ENCODE measurements at regions not wholly inside any gene's neighbourhood (a gene's known extent, or its start where the extent isn't known, plus 50 kb on each side); places are given as distances from the start of the nearest gene placed in this dataset.

DNA sequence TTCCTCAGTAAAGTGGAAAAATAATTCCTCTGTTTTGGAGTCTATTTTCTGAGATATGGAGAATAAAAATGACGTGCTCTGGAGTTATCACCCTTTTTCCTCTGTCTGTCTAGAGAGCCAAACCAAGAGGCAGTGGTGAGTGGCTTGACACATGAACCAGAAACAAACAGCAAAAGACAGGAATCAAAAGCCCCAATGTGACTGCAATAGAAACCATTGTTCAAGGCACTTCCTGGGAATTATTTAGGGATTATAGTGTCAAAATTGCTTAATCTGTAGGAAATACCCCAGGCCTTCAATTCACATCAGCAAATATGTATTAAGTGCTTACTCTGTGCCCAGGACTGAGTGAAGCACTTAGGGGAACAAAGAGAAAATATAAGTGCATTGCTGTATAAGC is 560.4 kb upstream of the JAG1 start:
- H3K36me3 ChIP-seq: no peaks in the 10 kb centered on the region
- TF ChIP-seq POLR2AphosphoS5 (IDR thresholded peaks at IDR 0.05) (no peak), POLR2A (IDR thresholded peaks at IDR 0.05) (no peak), EP300 (IDR thresholded peaks at IDR 0.05) (no peak)
- TF ChIP-seq, protein P1, sequence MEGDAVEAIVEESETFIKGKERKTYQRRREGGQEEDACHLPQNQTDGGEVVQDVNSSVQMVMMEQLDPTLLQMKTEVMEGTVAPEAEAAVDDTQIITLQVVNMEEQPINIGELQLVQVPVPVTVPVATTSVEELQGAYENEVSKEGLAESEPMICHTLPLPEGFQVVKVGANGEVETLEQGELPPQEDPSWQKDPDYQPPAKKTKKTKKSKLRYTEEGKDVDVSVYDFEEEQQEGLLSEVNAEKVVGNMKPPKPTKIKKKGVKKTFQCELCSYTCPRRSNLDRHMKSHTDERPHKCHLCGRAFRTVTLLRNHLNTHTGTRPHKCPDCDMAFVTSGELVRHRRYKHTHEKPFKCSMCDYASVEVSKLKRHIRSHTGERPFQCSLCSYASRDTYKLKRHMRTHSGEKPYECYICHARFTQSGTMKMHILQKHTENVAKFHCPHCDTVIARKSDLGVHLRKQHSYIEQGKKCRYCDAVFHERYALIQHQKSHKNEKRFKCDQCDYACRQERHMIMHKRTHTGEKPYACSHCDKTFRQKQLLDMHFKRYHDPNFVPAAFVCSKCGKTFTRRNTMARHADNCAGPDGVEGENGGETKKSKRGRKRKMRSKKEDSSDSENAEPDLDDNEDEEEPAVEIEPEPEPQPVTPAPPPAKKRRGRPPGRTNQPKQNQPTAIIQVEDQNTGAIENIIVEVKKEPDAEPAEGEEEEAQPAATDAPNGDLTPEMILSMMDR (IDR thresholded peaks at IDR 0.05): no peak
- no peak for ATAC-seq
- no peaks in the 10 kb centered on the region for H3K9me3 ChIP-seq
- H3K4me3 ChIP-seq: no peak overlapping the region
- peaks cover 0 to 7% (median 0%) of the 10 kb centered on the region in 3 donors for H3K4me1 ChIP-seq
- 43 to 50% methylated on average over 1 of the region's 1 CpG for WGBS, 2 donors (ENCODE audit: low coverage in 1 of 2)
- H3K27ac ChIP-seq: no peak overlapping the region
- no peaks in the 10 kb centered on the region for H3K27me3 ChIP-seq

DNA sequence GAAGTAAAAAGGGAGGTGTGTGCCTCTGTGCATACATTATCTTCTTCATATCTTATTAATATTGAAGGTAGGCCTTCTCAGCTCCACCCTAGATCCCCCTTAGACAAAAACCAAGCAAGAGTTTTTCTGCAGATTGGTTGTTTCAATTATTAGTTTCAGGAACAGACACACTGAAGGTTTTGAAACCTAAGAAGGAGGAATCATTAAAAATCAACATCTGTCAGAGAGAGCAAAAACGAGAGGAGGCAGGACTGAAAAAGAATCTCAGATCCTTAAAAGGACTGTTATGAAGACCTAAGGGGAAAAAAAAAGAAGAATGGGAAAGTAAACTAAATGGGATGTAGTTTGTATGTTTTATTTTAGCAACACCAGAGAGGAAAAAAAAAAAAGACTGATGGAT is 560.8 kb upstream of the JAG1 start:
- Histone ChIP-seq H3K4me3 (no peak overlapping the region), H3K27me3 (no peaks in the 10 kb centered on the region), H3K9me3 (no peaks in the 10 kb centered on the region), H3K27ac (no peak overlapping the region), H3K4me1 (peaks cover 0 to 6% (median 0%) of the 10 kb centered on the region in 3 donors), H3K36me3 (no peaks in the 10 kb centered on the region)
- TF ChIP-seq, protein P1 (IDR thresholded peaks at IDR 0.05): no peak
- TF ChIP-seq POLR2AphosphoS5 (IDR thresholded peaks at IDR 0.05): no peak
- TF ChIP-seq POLR2A (IDR thresholded peaks at IDR 0.05): no peak
- TF ChIP-seq EP300 (IDR thresholded peaks at IDR 0.05): no peak
- 14 to 47% methylated on average over 1 of the region's 1 CpG for WGBS, 2 donors (ENCODE audit: low coverage in 1 of 2)
- no peak for ATAC-seq

DNA sequence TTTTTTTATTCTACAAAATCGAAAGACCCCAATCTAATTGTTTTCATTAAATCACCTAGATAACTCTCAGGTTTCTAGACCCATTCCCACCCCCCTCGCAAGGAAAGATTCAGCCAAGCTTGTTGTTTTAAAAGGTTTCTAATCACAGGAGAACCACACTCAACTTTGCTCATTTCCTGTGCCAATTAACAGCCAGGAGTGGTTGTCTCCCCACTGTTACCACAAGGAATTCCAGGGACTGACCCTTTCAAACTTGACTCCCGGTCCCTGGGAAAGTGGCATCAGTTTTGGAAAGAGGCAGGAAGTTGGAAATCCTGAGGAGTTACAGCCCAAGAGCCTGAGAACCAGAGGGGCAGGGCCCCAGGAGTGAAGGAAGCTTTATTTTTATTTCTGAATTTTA is 561.3 kb upstream of the JAG1 start:
- Histone ChIP-seq H3K27ac (no peak overlapping the region), H3K36me3 (no peaks in the 10 kb centered on the region), H3K4me1 (peaks cover 0 to 1% (median 0%) of the 10 kb centered on the region in 3 donors), H3K4me3 (no peak overlapping the region), H3K9me3 (no peaks in the 10 kb centered on the region), H3K27me3 (no peaks in the 10 kb centered on the region)
- TF ChIP-seq EP300 (IDR thresholded peaks at IDR 0.05) (no peak), POLR2AphosphoS5 (IDR thresholded peaks at IDR 0.05) (no peak), POLR2A (IDR thresholded peaks at IDR 0.05) (no peak)
- TF ChIP-seq, protein P1 (IDR thresholded peaks at IDR 0.05): no peak
- ATAC-seq: no peak
- 50 to 55% methylated on average over 3 of the region's 3 CpGs for WGBS, 2 donors (ENCODE audit: low coverage in 1 of 2)

DNA sequence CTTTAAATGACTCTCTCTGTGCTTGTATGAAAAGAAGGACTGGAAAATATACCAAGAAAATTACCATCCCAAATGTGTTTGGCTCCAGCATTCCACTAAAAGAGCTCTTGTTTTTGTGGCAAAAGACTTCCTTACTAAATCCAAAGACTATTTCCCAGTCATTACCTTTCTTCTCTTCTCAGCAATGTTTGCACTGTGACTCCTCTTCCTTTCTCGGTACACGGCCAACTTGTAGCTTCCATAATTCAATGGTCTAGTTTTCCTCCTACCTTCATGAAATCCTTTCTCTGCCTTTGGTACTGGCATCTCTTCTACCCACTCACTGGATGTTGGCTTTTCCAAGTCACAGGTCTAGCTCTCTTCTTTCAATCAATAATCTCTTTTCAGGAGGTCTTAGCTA is 568.5 kb upstream of the JAG1 start:
- Histone ChIP-seq H3K4me1 (no peaks in the 10 kb centered on the region), H3K27ac (no peak overlapping the region), H3K27me3 (no peaks in the 10 kb centered on the region), H3K36me3 (no peaks in the 10 kb centered on the region), H3K4me3 (no peak overlapping the region), H3K9me3 (no peaks in the 10 kb centered on the region)
- ATAC-seq: no peak
- TF ChIP-seq, protein P1 (IDR thresholded peaks at IDR 0.05): no peak
- TF ChIP-seq POLR2AphosphoS5 (IDR thresholded peaks at IDR 0.05) (no peak), POLR2A (IDR thresholded peaks at IDR 0.05) (no peak), EP300 (IDR thresholded peaks at IDR 0.05) (no peak)
- WGBS, 2 donors (ENCODE audit: low coverage in 1 of 2): 100% methylated on average over 2 of the region's 2 CpGs

DNA sequence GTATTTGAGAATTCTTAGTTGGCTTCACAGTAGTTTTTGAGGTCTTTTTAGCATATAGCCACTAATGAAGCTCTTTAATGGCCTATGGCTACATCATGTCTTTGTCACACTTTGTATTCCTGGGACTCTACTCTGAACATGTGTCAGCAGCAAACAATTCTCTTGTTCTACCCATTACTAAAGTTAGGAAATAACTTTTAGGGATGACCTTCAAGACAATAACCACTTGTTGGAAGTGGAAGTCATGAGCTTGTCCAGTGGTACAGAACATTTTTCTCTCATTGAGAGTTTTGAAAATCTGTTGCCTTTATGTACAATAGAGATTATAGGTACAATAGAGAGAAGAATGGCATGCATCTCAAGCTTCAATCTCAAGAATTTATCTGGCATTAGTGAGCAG is 571.6 kb upstream of the JAG1 start:
- Histone ChIP-seq H3K27ac (no peak overlapping the region), H3K4me1 (peaks cover 0 to 5% (median 0%) of the 10 kb centered on the region in 3 donors), H3K4me3 (no peak overlapping the region), H3K36me3 (no peaks in the 10 kb centered on the region), H3K9me3 (no peaks in the 10 kb centered on the region), H3K27me3 (peaks cover 6% of the 10 kb centered on the region)
- no peak for ATAC-seq
- TF ChIP-seq, protein P1 (IDR thresholded peaks at IDR 0.05): no peak
- TF ChIP-seq POLR2AphosphoS5 (IDR thresholded peaks at IDR 0.05) (no peak), EP300 (IDR thresholded peaks at IDR 0.05) (no peak), POLR2A (IDR thresholded peaks at IDR 0.05) (no peak)
